Kidney epithelial cell (primary cell): ENCODE measurements at regions not wholly inside any gene's neighbourhood (a gene's known extent, or its start where the extent isn't known, plus 50 kb on each side); places are given as distances from the start of the nearest gene placed in this dataset.

Experiments used
- DNase-seq: peaks from one replicate; pipeline ENCODE4 v3.0.0-alpha.2; 2010; ENCODE audit warnings: low read depth
- H3K27me3 ChIP-seq: 2 replicates; pipeline ENCODE4 v1.6.0; 2011; ENCODE audit warnings: low read length; ENCODE audit not compliant: control insufficient read depth, insufficient read depth
- H3K36me3 ChIP-seq: 2 replicates; pipeline ENCODE4 v1.5.1; 2011; ENCODE audit warnings: low read length; ENCODE audit not compliant: control insufficient read depth, insufficient read depth
- H3K4me3 ChIP-seq: 2 replicates; pipeline ENCODE4 v1.5.1; 2011; ENCODE audit warnings: low read depth, mild to moderate bottlenecking, control low read depth, low read length
- TF ChIP-seq, protein P1 (sequence below): IDR thresholded peaks from 2 replicates; pipeline ENCODE4 v1.5.1; 2011; ENCODE audit warnings: mild to moderate bottlenecking, moderate library complexity, low read length, control low read depth, inconsistent platforms; ENCODE audit not compliant: insufficient read depth, poor library complexity, severe bottlenecking

DNA sequence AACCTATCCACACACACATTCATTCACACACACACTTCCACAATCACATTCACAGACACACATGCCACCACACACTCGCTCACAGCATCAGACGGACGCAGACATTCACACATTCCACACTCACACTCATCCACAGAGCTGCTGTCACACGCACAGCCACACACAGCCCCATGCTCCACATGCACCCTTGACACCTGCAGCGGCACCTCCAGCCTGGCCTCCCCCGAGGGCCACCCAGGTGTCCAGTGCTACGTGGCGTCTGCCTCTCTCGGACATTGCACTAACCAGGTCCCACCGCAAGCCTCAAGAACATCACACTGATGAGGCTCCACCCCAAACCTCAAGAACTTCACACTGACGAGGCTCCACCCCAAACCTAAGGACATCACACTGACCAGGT lies 155.2 kb downstream of the RBFOX3 start:
- Histone ChIP-seq H3K4me3 (no peak overlapping the region), H3K27me3 (no peaks in the 10 kb centered on the region), H3K36me3 (no peaks in the 10 kb centered on the region)
- TF ChIP-seq, protein P1, sequence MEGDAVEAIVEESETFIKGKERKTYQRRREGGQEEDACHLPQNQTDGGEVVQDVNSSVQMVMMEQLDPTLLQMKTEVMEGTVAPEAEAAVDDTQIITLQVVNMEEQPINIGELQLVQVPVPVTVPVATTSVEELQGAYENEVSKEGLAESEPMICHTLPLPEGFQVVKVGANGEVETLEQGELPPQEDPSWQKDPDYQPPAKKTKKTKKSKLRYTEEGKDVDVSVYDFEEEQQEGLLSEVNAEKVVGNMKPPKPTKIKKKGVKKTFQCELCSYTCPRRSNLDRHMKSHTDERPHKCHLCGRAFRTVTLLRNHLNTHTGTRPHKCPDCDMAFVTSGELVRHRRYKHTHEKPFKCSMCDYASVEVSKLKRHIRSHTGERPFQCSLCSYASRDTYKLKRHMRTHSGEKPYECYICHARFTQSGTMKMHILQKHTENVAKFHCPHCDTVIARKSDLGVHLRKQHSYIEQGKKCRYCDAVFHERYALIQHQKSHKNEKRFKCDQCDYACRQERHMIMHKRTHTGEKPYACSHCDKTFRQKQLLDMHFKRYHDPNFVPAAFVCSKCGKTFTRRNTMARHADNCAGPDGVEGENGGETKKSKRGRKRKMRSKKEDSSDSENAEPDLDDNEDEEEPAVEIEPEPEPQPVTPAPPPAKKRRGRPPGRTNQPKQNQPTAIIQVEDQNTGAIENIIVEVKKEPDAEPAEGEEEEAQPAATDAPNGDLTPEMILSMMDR: no peak
- no peak for DNase-seq

DNA sequence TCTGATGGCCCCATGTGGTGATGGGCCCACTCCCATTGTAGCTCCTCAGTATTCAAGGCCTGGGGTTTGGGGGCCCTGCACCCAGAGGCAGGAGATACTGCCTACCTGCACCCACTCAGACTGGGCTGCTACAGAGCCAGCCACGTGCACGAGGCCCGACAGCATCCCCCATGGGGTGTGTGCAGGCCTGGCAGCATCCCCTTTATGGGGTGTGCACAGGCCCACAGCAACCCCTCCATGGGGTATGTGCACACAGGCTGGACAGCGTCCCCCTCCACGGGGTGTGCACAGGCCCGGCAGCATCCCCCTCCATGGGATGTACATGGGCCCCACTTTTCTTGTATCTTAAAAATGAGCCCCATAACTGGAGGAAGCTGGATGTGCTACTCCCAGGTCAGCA lies 156.0 kb downstream of the RBFOX3 start:
- H3K27me3 ChIP-seq: no peaks in the 10 kb centered on the region
- H3K36me3 ChIP-seq: no peaks in the 10 kb centered on the region
- DNase-seq: no peak
- TF ChIP-seq, protein P1: no peak
- H3K4me3 ChIP-seq: no peak overlapping the region

DNA sequence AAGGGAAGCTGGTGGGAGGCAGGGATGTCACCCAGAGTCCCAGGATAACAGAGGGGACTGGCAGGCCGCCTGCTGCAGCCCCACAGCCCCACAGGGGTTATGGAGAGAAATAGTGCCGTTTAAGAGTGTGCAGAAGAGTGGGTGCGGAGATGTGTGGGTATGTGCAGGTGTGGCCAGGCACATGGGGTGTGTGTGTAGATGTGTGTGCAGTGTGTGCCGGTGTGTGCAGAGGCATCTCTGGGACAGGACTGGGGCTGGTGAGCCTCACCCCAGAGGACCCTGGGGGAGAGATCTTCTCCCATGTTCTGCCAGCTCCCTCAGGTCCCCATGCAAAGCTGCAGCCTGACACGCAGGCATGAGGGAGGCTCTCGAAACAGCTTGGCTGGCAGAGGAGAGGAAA lies 157.4 kb downstream of the RBFOX3 start:
- no peak for DNase-seq
- H3K27me3 ChIP-seq: no peaks in the 10 kb centered on the region
- TF ChIP-seq, protein P1: no peak
- H3K4me3 ChIP-seq: no peak overlapping the region
- H3K36me3 ChIP-seq: no peaks in the 10 kb centered on the region

DNA sequence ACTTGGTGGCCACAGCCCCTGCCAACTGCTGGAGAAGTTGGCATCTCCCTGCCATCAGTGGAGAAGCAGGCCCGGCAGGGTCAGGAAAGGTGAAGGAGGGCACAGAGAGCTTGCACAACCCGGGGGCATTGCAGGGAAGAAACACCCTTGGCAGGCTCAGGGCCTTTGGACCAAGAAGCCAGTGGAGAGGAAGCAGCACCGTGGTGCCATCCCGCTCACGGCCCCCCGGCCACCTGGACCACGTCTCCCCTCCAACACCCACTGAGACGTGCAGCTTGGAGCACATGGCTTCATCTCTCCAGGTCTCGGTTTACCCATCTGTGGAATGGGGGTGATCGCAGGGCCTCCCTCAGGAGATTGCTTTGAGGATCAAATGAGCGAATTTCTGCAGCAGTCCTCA lies 158.1 kb downstream of the RBFOX3 start:
- no peak for DNase-seq
- H3K36me3 ChIP-seq: no peaks in the 10 kb centered on the region
- H3K27me3 ChIP-seq: no peaks in the 10 kb centered on the region
- TF ChIP-seq, protein P1: no peak
- H3K4me3 ChIP-seq: no peak overlapping the region

DNA sequence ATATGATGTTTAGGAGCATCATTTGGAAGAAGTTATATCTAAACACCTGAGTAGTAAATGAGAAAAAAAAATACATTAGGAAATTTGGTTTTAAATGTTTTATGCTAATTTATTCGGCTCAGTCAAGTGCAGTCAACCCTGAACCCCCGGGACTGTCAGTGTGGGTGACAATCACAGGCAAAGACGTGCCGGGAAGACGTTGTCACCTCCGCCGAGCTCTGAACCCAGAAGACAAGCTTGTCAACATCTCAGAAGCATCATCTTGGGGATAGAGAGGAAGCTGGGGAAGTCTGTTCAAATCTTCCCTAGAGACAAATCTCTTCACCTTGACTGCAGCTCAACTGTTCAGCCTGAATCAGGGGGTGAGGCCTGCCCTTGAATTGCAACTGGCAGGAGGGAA lies 159.7 kb downstream of the RBFOX3 start:
- Histone ChIP-seq H3K27me3 (no peaks in the 10 kb centered on the region), H3K4me3 (no peak overlapping the region), H3K36me3 (no peaks in the 10 kb centered on the region)
- TF ChIP-seq, protein P1: no peak
- no peak for DNase-seq

DNA sequence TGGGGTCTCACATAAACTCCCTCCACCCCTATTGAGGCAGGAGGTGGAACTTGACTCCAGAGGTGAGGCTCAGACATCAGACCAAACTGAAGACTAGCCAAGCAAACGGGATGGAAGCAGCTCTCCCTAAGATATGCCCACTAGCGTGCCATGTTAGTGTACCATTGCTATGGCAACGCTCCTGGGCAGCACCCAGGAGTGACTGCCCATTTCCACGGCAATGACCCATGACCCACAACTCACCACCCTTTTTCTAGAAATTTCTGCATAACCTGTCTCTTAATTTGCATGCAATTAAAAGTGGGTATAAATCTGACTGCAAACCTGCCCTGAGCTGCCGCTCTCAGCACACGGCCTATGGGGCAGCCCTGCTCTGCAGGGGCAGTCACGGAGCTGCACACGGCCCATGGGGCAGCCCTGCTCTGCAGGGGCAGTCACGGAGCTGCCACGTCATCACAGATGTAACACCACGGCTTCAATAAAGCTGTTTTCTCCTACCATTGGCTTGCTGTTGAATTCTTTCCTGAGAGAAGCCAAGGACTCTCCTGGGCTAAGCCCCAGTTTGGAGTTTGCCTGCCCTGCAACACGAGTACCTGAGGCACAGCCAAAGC lies 164.3 kb downstream of the RBFOX3 start:
- no peak for DNase-seq
- H3K36me3 ChIP-seq: no peaks in the 10 kb centered on the region
- TF ChIP-seq, protein P1: no peak
- H3K27me3 ChIP-seq: peaks cover 4% of the 10 kb centered on the region
- H3K4me3 ChIP-seq: no peak overlapping the region
